DOHH2 (cell line): ENCODE measurements at regions not wholly inside any gene's neighbourhood (a gene's known extent, or its start where the extent isn't known, plus 50 kb on each side); places are given as distances from the start of the nearest gene placed in this dataset.

Source experiments
- H3F3A ChIP-seq: fragments of 200-600 bp; sonication (generic), shearing (Covaris generic); 2 replicates; pipeline ENCODE4 v1.6.0; 2016; ENCODE audit warnings: antibody characterized with exemption, mild to moderate bottlenecking; ENCODE audit not compliant: control insufficient read depth, insufficient read depth
- H3K27ac ChIP-seq: fragments of 200-600 bp; sonication (generic); 2 replicates; pipeline ENCODE4 v1.5.1; 2014; ENCODE audit warnings: low read depth, mild to moderate bottlenecking, low read length, moderate library complexity
- H3K27me3 ChIP-seq: fragments of 200-600 bp; sonication (generic); 2 replicates; pipeline ENCODE4 v1.6.1; 2014; ENCODE audit warnings: mild to moderate bottlenecking, low read length, mixed read lengths; ENCODE audit not compliant: control insufficient read depth
- H3K36me3 ChIP-seq: fragments of 200-600 bp; sonication (generic); 2 replicates; pipeline ENCODE4 v1.6.1; 2014; ENCODE audit warnings: mild to moderate bottlenecking, low read length, moderate library complexity, mixed read lengths; ENCODE audit not compliant: control insufficient read depth
- H3K4me1 ChIP-seq: fragments of 200-600 bp; sonication (generic); 2 replicates; pipeline ENCODE4 v1.6.1; 2014; ENCODE audit warnings: mild to moderate bottlenecking, low read length, mixed read lengths; ENCODE audit not compliant: control insufficient read depth
- H3K4me2 ChIP-seq: fragments of 200-600 bp; sonication (generic); 2 replicates; pipeline ENCODE4 v1.6.0; 2014; ENCODE audit warnings: mild to moderate bottlenecking, low read length, moderate library complexity
- H3K4me3 ChIP-seq: fragments of 200-600 bp; sonication (generic); 2 replicates; pipeline ENCODE4 v1.5.1; 2014; ENCODE audit warnings: mild to moderate bottlenecking, low read length, mixed read lengths
- H3K79me2 ChIP-seq: fragments of 200-600 bp; sonication (generic); 2 replicates; pipeline ENCODE4 v1.6.1; 2014; ENCODE audit warnings: mild to moderate bottlenecking, low read length, mixed read lengths; ENCODE audit not compliant: control insufficient read depth
- H3K9me2 ChIP-seq: fragments of 200-600 bp; sonication (generic); replicated peaks from 2 replicates; pipeline ENCODE4 v1.6.1; 2014; ENCODE audit warnings: mild to moderate bottlenecking, low read length, mixed read lengths; ENCODE audit not compliant: control insufficient read depth
- H3K9me3 ChIP-seq: fragments of 200-600 bp; sonication (generic); 2 replicates; pipeline ENCODE4 v1.6.1; 2014; ENCODE audit warnings: antibody characterized with exemption, low read length, mixed read lengths; ENCODE audit not compliant: control insufficient read depth, insufficient read depth
- H4K20me1 ChIP-seq: fragments of 200-600 bp; sonication (generic); 2 replicates; pipeline ENCODE4 v1.6.0; 2014; ENCODE audit warnings: low read depth, mild to moderate bottlenecking, antibody characterized with exemption, low read length, moderate library complexity; ENCODE audit not compliant: control insufficient read depth, insufficient read depth
- EZH2phosphoT487 ChIP-seq: fragments of 200-600 bp; sonication (generic); IDR thresholded peaks from 2 replicates; pipeline ENCODE4 v1.6.1; 2017; ENCODE audit warnings: borderline replicate concordance, mild to moderate bottlenecking, antibody characterized with exemption, low read length, moderate library complexity, mixed read lengths
- TF ChIP-seq, protein P1 (sequence below): fragments of 200-600 bp; sonication (generic); IDR thresholded peaks from one replicate; pipeline ENCODE4 v1.5.1; 2014; ENCODE audit warnings: antibody characterized with exemption, mild to moderate bottlenecking, low read depth, low read length; ENCODE audit not compliant: poor library complexity, severe bottlenecking

- no peak overlapping the region for H3K4me2 ChIP-seq
- H4K20me1 ChIP-seq, result no peaks in the 10 kb centered on the region
- no peaks in the 10 kb centered on the region for H3K27me3 ChIP-seq
- no peaks in the 10 kb centered on the region for H3K36me3 ChIP-seq
- TF ChIP-seq EZH2phosphoT487, result no peak
- TF ChIP-seq, protein P1, sequence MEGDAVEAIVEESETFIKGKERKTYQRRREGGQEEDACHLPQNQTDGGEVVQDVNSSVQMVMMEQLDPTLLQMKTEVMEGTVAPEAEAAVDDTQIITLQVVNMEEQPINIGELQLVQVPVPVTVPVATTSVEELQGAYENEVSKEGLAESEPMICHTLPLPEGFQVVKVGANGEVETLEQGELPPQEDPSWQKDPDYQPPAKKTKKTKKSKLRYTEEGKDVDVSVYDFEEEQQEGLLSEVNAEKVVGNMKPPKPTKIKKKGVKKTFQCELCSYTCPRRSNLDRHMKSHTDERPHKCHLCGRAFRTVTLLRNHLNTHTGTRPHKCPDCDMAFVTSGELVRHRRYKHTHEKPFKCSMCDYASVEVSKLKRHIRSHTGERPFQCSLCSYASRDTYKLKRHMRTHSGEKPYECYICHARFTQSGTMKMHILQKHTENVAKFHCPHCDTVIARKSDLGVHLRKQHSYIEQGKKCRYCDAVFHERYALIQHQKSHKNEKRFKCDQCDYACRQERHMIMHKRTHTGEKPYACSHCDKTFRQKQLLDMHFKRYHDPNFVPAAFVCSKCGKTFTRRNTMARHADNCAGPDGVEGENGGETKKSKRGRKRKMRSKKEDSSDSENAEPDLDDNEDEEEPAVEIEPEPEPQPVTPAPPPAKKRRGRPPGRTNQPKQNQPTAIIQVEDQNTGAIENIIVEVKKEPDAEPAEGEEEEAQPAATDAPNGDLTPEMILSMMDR, result no peak
- no peaks in the 10 kb centered on the region for H3K4me1 ChIP-seq
- H3K4me3 ChIP-seq, result no peak overlapping the region
- no peak overlapping the region for H3K27ac ChIP-seq
- no peaks in the 10 kb centered on the region for H3F3A ChIP-seq
- H3K9me2 ChIP-seq, result no peaks in the 10 kb centered on the region
- no peaks in the 10 kb centered on the region for H3K79me2 ChIP-seq
- peaks cover 6% of the 10 kb centered on the region; the same call in 1 of the 2 replicates for H3K9me3 ChIP-seq
Measured at GRCh38 chr20:60967431-60968316, 284.4 kb upstream of the CDH4 start.

DNA sequence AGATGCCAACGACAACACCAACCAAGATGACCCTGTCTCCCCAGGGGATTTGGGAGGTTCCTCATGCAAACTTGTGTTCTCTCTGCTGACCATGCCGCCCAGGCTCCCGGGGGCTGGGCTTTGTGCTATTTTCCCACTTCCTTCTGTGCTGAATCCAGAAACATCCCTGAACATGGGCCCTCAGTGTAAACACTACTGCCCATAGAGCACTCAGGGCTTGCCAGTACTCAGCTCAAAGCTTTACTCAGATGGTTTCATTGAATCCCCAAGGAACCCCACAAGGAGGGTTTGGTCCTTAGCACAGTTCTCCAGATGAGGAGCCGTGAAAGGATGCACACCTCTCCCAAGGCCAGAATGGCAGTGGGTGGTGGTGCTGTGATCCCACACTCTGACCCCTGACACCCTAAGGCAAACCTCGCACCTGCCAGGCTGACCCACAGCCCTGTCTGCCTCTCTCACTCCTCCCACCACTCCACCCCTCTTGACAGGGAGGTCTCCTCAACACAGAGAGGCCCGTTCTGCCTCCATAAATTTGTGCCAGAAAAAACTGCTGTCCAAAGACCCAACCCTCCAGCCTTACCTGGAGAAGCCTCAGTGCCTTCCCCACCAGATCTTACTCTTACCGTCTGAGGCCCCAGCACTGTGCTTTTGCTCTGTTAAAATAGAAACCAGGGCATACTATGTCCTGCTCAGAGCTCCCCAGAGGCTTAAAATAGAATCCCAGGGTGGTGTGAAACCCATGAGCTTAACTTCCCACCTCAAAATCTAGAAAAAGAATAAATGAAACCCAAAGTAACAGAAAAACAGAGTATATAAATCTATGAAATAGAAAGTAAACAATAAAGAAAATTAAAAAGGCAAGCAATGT, 283.0 kb upstream of the CDH4 start:
- Histone ChIP-seq H3K4me2 (no peak overlapping the region), H3K4me3 (no peak overlapping the region), H3K27ac (no peak overlapping the region), H3K4me1 (no peaks in the 10 kb centered on the region), H3K9me2 (no peaks in the 10 kb centered on the region), H3K9me3 (peaks cover 6% of the 10 kb centered on the region; the same call in 1 of the 2 replicates), H4K20me1 (no peaks in the 10 kb centered on the region), H3K36me3 (no peaks in the 10 kb centered on the region), H3F3A (no peaks in the 10 kb centered on the region), H3K79me2 (no peaks in the 10 kb centered on the region), H3K27me3 (no peaks in the 10 kb centered on the region)
- TF ChIP-seq EZH2phosphoT487, result no peak
- TF ChIP-seq, protein P1, result no peak

GRCh38 chr20:60970601-60971000, 281.5 kb upstream of the CDH4 start:
- Histone ChIP-seq H3K79me2 (no peaks in the 10 kb centered on the region), H3K27me3 (no peaks in the 10 kb centered on the region), H3K9me3 (peaks cover 6% of the 10 kb centered on the region; the same call in 1 of the 2 replicates), H4K20me1 (no peaks in the 10 kb centered on the region), H3K9me2 (no peaks in the 10 kb centered on the region), H3K36me3 (no peaks in the 10 kb centered on the region), H3K4me2 (no peak overlapping the region), H3K4me1 (no peaks in the 10 kb centered on the region), H3F3A (no peaks in the 10 kb centered on the region), H3K27ac (no peak overlapping the region), H3K4me3 (no peak overlapping the region)
- TF ChIP-seq, protein P1, result no peak
- TF ChIP-seq EZH2phosphoT487, result no peak
